Pancreas (tissue), 10 donors: ENCODE measurements at regions not wholly inside any gene's neighbourhood (a gene's known extent, or its start where the extent isn't known, plus 50 kb on each side); places are given as distances from the start of the nearest gene placed in this dataset.

Experiments
- ATAC-seq, 4 donors: fragments of 200-7000 bp; cut with Tn5 transposase; one replicate each; pipeline versions ENCODE4 v1.8.0 to v1.9.1; 2020; ENCODE audit warnings: mild to moderate bottlenecking in 4 of 4, moderate library complexity in 4 of 4
- DNase-seq, 6 donors: peaks; one replicate each; pipeline ENCODE4 v3.0.0-alpha.2; 2020
- FAIRE-seq: peaks from 2 replicates; lab custom pipeline; 2012; peaks lifted over from hg19 to GRCh38; lab: Jason Lieb, UNC
- H3K27ac ChIP-seq, 4 donors: fragments of 200-600 bp; sonication (generic); 1 replicate in 3 of 4; 2 replicates in 1 of 4; pipeline versions ENCODE4 v1.5.0 to v1.8.0; 2020
- H3K27me3 ChIP-seq, 4 donors: fragments of 200-600 bp; one replicate each; pipeline ENCODE4 v1.8.0; 2021
- H3K36me3 ChIP-seq, 3 donors: fragments of 200-600 bp; sonication (generic) in 1 of 3; one replicate each; pipeline versions ENCODE4 v1.5.0 to v1.8.0; 2020 to 2021
- H3K4me1 ChIP-seq, 3 donors: fragments of 200-600 bp; one replicate each; pipeline ENCODE4 v1.8.0; 2021
- H3K4me3 ChIP-seq, 4 donors: fragments of 200-600 bp; sonication (generic) in 2 of 4; one replicate each; pipeline versions ENCODE4 v1.5.0 to v1.8.0; 2020 to 2021
- H3K9me3 ChIP-seq, 4 donors: fragments of 200-600 bp; one replicate each; pipeline ENCODE4 v1.8.0; 2021
- WGBS, 2 donors: extraction: QIAGEN DNeasy Blood & Tissue Kit; methylation state at CpG; one replicate each; pipeline ENCODE4 v1.1.7; 2013; 5-methylcytosine and 5-hydroxymethylcytosine counted together
- intact Hi-C, 3 donors: fragments of 100-400 bp; cut with DNase I; formaldehyde crosslinking; loops; one replicate each; pipeline versions ENCODE4 v1.11.1 to v1.14.2; 2022
- TF ChIP-seq, protein P1 (sequence below), 4 donors: fragments of 200-600 bp; sonication (generic) in 3 of 4; IDR thresholded peaks; one replicate each; pipeline versions ENCODE4 v1.5.0 to v1.8.0; 2021; ENCODE audit warnings: antibody characterized with exemption in 4 of 4
- donor health status: healthy with polysubstance abuse.
- donor health status: DM: no; HTN: no; CAD: no; lungs with moderate emphysema.
- donor health status: DM: no; HTN: no; CAD: no.
- donor health status: control.
- donor health status: control.
- donor health status: Bipolar disorder and iron deficiency.
- donor health status: DM: yes; HTN: yes; CAD: no.
- donor health status: DM: no; HTN: no; CAD: no.
- donor health status: DM: no; HTN: no; CAD: no.
- donor health status: DM: yes; HTN: yes; CAD: no.

GRCh38 chr9:91119679-91120078, 242.0 kb downstream of the AUH start:
- H3K4me3 ChIP-seq: no peak overlapping the region
- no peaks in the 10 kb centered on the region for H3K9me3 ChIP-seq
- 91 to 94% methylated on average over 3 of the region's 3 CpGs for WGBS, 2 donors
- H3K36me3 ChIP-seq: no peaks in the 10 kb centered on the region
- ATAC-seq (no peak), FAIRE-seq (no peak), DNase-seq (no peak)
- TF ChIP-seq, protein P1, sequence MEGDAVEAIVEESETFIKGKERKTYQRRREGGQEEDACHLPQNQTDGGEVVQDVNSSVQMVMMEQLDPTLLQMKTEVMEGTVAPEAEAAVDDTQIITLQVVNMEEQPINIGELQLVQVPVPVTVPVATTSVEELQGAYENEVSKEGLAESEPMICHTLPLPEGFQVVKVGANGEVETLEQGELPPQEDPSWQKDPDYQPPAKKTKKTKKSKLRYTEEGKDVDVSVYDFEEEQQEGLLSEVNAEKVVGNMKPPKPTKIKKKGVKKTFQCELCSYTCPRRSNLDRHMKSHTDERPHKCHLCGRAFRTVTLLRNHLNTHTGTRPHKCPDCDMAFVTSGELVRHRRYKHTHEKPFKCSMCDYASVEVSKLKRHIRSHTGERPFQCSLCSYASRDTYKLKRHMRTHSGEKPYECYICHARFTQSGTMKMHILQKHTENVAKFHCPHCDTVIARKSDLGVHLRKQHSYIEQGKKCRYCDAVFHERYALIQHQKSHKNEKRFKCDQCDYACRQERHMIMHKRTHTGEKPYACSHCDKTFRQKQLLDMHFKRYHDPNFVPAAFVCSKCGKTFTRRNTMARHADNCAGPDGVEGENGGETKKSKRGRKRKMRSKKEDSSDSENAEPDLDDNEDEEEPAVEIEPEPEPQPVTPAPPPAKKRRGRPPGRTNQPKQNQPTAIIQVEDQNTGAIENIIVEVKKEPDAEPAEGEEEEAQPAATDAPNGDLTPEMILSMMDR (IDR thresholded peaks at IDR 0.05): no peak
- intact Hi-C loops: no loop called here
- H3K27me3 ChIP-seq: no peaks in the 10 kb centered on the region
- H3K4me1 ChIP-seq: peaks cover 0 to 8% (median 0%) of the 10 kb centered on the region in 3 donors
- H3K27ac ChIP-seq: no peak overlapping the region

DNA sequence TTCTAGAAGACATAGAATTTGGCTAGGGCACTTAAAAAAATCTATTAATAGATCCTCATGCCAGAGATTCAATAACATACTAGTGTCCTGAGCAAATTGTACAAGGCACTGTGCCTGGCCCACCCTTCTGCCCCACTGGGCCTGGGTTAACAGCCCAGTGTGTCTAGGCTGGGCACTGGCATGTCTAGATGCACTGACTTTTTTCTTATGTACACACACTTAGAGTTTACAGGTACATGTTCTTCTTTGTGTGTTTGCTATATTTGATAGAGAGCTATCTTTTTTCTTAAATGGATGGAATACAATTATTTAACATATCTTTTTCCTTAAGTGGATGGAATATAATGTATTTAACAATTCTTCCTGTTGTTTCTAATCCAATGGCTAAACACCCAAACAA, 241.5 kb downstream of the AUH start:
- FAIRE-seq: no peak
- TF ChIP-seq, protein P1 (IDR thresholded peaks at IDR 0.05): no peak
- intact Hi-C loops: no loop called here
- Histone ChIP-seq H3K4me3 (no peak overlapping the region), H3K36me3 (no peaks in the 10 kb centered on the region), H3K27ac (no peak overlapping the region), H3K4me1 (peaks cover 0 to 8% (median 0%) of the 10 kb centered on the region in 3 donors), H3K27me3 (no peaks in the 10 kb centered on the region), H3K9me3 (no peaks in the 10 kb centered on the region)
- DNase-seq: no peak
- no peak for ATAC-seq

DNA sequence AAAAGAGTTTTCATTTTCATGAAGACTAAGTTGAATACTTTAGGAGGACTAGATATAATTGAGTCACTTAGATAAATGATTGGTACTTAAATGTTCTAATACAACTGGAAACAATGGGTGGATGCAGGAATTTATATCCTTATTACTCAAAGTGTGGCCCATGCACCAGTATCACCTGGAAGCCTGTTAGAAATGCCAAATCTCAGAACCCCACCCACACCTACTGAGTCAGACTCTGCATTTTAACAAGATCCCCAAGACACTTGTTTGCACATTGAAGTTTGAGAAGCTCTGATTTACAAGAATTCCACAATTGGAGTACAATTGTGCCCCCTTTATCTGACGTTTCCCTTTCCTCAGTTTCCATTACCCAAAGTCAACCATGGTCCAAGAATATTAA, 239.0 kb downstream of the AUH start:
- no peak for FAIRE-seq
- no peak for ATAC-seq
- H3K4me3 ChIP-seq: no peak overlapping the region
- H3K27ac ChIP-seq: no peak overlapping the region
- TF ChIP-seq, protein P1 (IDR thresholded peaks at IDR 0.05): no peak
- no peak for DNase-seq
- peaks cover 0 to 8% (median 0%) of the 10 kb centered on the region in 3 donors for H3K4me1 ChIP-seq
- intact Hi-C loops: no loop called here
- no peaks in the 10 kb centered on the region for H3K36me3 ChIP-seq
- no peaks in the 10 kb centered on the region for H3K9me3 ChIP-seq
- WGBS, 2 donors: 52 to 55% methylated on average over 1 of the region's 1 CpG
- H3K27me3 ChIP-seq: no peaks in the 10 kb centered on the region

- ATAC-seq (no peak), FAIRE-seq (no peak), DNase-seq (no peak)
- H3K27me3 ChIP-seq: no peaks in the 10 kb centered on the region
- TF ChIP-seq, protein P1 (IDR thresholded peaks at IDR 0.05): no peak
- H3K4me1 ChIP-seq: no peaks in the 10 kb centered on the region
- intact Hi-C loops: no loop called here
- no peak overlapping the region for H3K4me3 ChIP-seq
- 86 to 93% methylated on average over 10 of the region's 10 CpGs for WGBS, 2 donors
- H3K27ac ChIP-seq: no peak overlapping the region
- no peaks in the 10 kb centered on the region for H3K36me3 ChIP-seq
- no peaks in the 10 kb centered on the region for H3K9me3 ChIP-seq
Observed at GRCh38 chr9:91126761-91127445, 234.8 kb downstream of the AUH start.

GRCh38 chr9:91127653-91128052, 234.1 kb downstream of the AUH start:
- no peaks in the 10 kb centered on the region for H3K36me3 ChIP-seq
- FAIRE-seq: no peak
- no peaks in the 10 kb centered on the region for H3K4me1 ChIP-seq
- ATAC-seq: no peak
- H3K27ac ChIP-seq: no peak overlapping the region
- TF ChIP-seq, protein P1 (IDR thresholded peaks at IDR 0.05): no peak
- no peak overlapping the region for H3K4me3 ChIP-seq
- H3K9me3 ChIP-seq: no peaks in the 10 kb centered on the region
- intact Hi-C loops: no loop called here
- H3K27me3 ChIP-seq: no peaks in the 10 kb centered on the region
- WGBS, 2 donors: 49 to 98% methylated on average over 1 of the region's 1 CpG
- DNase-seq: no peak
